Erythroblast (primary cell): ENCODE measurements at regions not wholly inside any gene's neighbourhood (a gene's known extent, or its start where the extent isn't known, plus 50 kb on each side); places are given as distances from the start of the nearest gene placed in this dataset.

Experiments
- GATA1 ChIP-seq: IDR thresholded peaks from 2 replicates; pipeline ENCODE4 v1.6.1; 2011; ENCODE audit warnings: low read depth, mild to moderate bottlenecking, control low read depth, low read length, moderate library complexity
- POLR2A ChIP-seq: IDR thresholded peaks from 2 replicates; pipeline ENCODE4 v1.6.1; 2011; ENCODE audit warnings: mild to moderate bottlenecking, low read length

- TF ChIP-seq POLR2A (no peak), GATA1 (no peak)
These were observed 172.8 kb upstream of the WSCD1 start for GRCh38 chr17:5897275-5897911.
